ENCODE measurements at regions not wholly inside any gene's neighbourhood (a gene's known extent, or its start where the extent isn't known, plus 50 kb on each side); places are given as distances from the start of the nearest gene placed in this dataset.
"Not testable (repeated sequence)": the region's sequence is repeated elsewhere in the genome, so short reads cannot be mapped to it uniquely, and the experiment has no call there.

GRCh38 chr10:33007731-33008381 is 49.8 kb upstream of the ITGB1 start:
- H3K4me1 Mint-ChIP-seq (ENCODE audit: low read depth), result peaks cover 19% of the 10 kb centered on the region
- not testable (repeated sequence) for H3K27me3 Mint-ChIP-seq (ENCODE audit: low read depth); H3K36me3 Mint-ChIP-seq (ENCODE audit: low read depth); H3K4me3 Mint-ChIP-seq; H3K27ac Mint-ChIP-seq; H3K9me3 Mint-ChIP-seq
